SU-DHL-6 (cell line): ENCODE measurements at regions not wholly inside any gene's neighbourhood (a gene's known extent, or its start where the extent isn't known, plus 50 kb on each side); places are given as distances from the start of the nearest gene placed in this dataset.

Source experiments
- CTCF ChIP-seq: fragments of 200-600 bp; sonication (generic); IDR thresholded peaks from one replicate; pipeline ENCODE4 v1.5.1; 2017; ENCODE audit warnings: antibody characterized with exemption, mild to moderate bottlenecking, low read length, moderate library complexity; ENCODE audit not compliant: insufficient read depth, poor library complexity, severe bottlenecking
- EZH2phosphoT487 ChIP-seq: fragments of 200-600 bp; sonication (generic), shearing (Covaris generic); conservative IDR thresholded peaks from 2 replicates; pipeline ENCODE4 v1.6.1; 2018; ENCODE audit warnings: mild to moderate bottlenecking, antibody characterized with exemption, low read length, moderate library complexity, mixed read lengths

GRCh38 chr13:85653681-85654080 lies 145.5 kb downstream of the SLITRK6 start:
- TF ChIP-seq CTCF (no peak), EZH2phosphoT487 (no peak)
